NOMO-1 treated with dmso at 0.1 percent for 144 hours (cell line): ENCODE measurements at regions not wholly inside any gene's neighbourhood (a gene's known extent, or its start where the extent isn't known, plus 50 kb on each side); places are given as distances from the start of the nearest gene placed in this dataset.
"Not testable (repeated sequence)": the region's sequence is repeated elsewhere in the genome, so short reads cannot be mapped to it uniquely, and the experiment has no call there.

ENCODE experiments used
- DNase-seq: peaks from one replicate; lab custom pipeline; 2025; ENCODE audit not compliant: unreplicated experiment; lab: John Stamatoyannopoulos, UW

DNA sequence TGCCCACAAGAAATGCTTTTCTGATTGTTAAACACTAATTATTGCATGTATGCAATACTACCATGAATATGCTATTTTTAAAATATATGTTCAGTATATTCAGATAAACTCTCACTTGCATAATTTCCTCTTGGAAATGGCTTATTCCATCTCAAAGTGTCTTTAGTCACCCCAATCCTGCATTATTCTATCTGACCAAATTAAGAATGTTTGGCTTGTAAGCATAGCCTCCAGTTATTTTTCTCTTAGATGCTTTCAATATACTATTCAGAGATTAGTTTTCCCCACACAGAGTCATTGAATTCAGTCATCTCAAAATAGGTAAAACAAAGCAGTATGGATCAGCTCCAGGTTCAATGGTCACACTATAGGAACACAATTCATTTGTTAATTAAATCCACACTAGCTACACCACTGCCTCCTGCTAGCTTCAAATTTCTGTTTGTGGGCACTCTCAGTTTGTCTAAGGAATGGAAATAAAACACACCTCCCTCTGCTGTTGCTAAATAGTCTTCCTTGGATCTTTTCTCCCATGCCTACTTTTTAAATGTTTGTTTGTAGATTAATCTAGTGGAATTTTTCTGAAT, 134.6 kb upstream of the TBCA start:
- no peak for DNase-seq

DNA sequence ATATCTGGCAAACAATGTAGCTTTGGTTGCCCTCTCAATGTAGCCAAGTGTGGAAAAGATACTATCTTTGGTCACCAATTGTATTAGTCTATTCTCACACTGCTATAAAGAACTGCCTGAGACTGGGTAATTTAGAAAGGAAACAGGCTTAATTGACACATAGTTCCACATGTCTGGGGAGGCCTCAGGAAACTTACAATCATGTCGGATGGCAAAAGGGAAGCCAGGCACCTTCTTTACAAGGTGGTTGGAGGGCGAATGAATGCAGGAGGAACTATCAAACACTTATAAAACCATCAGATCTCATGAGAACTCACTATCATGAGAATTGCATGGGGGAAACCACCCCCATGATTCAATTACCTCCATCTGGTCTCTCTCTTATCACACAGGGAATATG, 133.1 kb upstream of the TBCA start:
- no peak for DNase-seq

DNA sequence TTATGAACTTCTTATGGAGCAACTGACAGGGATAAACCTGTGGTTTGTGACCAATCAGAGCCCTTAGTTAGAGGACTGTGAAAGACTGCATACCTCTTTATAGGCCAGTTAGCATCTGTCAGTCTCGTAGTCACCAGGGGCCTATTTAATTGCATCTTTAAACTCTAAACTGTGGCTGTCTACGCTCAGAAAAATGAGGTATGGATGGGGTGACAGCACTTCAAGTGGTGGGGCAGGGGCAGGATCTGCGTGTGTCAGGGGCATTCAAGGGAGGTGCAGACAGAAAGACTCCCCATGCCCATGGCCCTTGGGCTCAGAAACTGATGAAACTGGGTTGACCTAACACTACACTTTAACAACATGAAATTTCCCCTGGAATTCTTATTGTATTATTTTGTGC, 132.6 kb upstream of the TBCA start:
- DNase-seq: no peak

DNA sequence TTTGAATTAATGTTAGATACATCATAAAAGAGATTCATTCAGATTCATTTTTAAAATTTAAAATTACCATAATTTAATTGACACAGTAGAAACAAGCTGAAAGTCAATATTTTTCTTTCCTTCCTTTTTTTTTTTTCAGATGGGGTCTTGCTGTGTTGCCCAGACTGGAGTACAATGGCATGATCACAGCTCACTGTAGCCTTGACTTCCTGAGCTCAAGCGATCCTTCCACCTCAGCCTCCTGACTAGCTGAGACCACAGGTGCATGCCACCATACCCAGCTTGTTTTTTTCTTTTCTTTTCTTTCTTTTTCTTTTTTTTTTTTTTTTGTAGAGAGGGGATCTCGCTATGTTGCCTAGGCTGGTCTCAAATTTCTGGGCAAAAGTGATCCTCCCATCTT, 131.6 kb upstream of the TBCA start:
- no peak for DNase-seq

DNA sequence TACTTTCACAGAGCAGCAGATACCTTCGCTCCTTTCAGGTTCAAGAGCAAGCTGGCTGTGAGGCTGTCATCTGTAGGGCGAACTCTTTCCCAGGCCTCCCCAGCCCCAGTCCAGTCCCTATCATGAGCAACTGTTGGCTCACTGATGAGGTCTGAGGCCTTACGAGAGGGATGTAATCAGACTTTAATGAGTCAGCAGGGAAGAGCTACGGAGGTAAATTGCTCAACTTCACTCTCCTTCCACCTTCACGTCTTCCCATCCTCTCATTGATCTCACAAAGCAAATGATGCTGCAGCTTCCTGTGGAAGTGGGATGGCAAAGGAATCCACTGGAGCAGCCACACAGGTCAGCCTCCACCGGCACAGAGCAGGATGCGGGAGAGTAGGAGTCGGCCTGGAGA, 130.7 kb upstream of the TBCA start:
- DNase-seq: no peak

DNA sequence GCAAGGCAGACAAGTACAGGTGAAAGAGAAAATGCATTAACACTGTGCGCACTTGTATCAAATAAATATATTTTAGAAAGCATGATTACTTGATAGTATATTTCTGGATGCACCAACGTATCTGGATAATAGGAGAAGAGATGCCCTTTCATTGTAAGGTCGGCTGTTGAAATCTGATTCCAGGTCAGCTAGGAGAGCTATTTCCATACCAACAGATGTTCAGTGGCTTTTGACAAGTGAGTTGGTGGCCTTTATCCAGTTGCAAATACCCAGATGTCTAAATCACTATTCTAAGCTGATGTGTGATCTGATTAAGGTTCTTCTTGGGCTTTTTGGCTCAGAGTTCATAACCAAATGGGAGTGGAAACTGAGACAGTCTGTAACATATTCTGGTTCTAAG, 128.2 kb upstream of the TBCA start:
- DNase-seq: no peak

DNA sequence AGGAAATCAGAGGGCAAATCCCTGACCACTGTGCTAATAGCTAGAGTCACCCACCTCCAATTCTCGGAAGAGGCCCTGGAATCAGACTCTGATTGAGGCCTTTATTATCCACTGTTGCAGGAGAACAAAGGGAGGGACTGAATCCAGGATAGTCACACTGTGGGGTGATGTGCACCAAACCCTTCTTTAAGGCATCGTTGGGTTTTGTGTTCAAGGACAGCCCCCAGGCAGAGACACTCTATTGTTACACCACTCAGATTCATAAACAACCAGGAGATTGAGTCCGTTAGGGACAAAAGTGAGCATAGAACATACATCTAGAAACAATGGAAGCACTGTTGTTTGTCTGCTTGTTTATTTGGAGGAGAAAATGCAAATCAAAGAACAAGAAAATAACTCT, 124.6 kb upstream of the TBCA start:
- no peak for DNase-seq

DNA sequence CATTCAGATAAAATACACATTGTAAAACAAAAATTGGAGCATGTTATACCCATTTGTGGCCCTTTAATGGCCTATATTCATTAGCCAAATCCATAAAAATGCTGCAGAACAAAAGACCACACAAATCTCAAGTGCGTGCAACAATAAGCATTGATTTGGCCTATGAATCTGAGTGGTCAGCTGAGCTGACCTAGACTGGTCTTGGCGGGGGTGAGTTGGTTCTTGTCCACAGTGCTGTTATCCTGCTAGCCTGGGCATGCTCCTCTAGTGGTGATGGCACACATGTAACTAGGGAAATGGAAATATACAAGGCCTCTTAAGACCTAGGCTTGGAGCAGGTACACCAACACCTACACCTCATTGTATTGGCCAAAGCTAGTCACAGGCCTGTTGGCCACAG, 122.2 kb upstream of the TBCA start:
- DNase-seq: no peak

DNA sequence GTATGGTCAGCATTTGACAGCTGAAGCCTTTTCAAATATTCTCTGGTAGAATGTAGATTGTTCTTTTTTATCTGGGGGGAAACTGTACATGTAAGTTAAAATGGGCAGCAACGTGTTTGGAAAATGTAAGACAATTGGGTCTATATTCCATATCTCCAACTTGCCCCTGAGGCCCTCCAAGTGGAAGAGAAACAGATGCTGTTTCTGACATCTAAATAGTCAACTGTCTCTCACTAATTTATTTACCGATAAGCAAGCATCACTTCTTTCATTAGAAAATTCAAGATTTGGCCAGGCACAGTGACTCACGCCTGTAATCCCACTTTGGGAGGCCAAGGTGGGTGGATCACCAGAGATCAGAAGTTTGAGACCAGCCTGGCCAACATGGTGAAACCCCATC, 120.2 kb upstream of the TBCA start:
- DNase-seq: no peak

DNA sequence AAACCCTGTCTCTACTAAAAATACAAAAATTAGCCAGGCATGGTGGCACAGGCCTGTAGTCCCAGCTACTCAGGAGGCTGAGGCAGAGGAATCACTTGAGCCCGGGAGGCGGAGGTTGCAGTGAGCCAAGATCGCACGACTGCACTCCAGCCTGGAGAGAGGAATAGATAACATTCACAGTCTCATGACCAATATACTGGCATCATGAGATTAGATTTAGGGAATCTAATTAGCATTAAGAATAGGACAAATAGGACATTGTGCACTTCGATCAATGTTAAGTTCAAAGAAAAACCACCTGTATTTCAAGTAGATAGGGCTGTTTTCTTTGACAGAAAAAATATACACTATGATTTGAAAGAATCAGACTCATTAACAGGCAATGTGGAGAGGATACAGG, 118.0 kb upstream of the TBCA start:
- not testable (repeated sequence) for DNase-seq

DNA sequence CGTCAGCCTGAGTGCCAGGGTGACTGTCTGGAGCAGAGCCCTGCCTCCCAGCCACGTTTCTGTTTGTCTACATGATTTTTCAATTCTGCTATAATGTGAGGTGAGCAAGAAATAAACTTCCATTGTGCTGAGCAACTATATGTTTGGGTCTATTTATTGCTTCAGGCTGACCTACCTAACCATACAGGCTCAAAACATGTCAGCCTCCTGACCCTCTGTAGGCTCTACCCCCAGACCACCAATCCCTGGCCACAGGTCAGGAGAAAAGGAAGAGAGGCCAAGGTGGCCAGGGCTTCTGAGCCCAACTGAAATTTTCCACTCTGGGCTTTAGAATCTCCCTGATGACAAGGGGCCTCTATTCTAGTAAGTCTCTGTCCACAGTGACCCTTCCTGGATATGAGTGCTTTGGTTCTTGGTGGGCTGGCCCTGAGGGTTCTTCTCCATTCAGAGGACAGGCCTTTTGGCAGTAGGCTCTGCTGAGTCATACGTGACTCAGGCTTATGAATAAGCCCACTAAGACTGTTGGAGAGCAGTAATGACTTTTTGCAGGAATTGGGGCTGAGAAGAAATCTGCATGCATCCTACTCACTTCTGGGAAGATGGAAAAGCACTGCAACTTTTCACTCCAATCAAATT, 117.2 kb upstream of the TBCA start:
- peak; percentile 42 for DNase-seq

DNA sequence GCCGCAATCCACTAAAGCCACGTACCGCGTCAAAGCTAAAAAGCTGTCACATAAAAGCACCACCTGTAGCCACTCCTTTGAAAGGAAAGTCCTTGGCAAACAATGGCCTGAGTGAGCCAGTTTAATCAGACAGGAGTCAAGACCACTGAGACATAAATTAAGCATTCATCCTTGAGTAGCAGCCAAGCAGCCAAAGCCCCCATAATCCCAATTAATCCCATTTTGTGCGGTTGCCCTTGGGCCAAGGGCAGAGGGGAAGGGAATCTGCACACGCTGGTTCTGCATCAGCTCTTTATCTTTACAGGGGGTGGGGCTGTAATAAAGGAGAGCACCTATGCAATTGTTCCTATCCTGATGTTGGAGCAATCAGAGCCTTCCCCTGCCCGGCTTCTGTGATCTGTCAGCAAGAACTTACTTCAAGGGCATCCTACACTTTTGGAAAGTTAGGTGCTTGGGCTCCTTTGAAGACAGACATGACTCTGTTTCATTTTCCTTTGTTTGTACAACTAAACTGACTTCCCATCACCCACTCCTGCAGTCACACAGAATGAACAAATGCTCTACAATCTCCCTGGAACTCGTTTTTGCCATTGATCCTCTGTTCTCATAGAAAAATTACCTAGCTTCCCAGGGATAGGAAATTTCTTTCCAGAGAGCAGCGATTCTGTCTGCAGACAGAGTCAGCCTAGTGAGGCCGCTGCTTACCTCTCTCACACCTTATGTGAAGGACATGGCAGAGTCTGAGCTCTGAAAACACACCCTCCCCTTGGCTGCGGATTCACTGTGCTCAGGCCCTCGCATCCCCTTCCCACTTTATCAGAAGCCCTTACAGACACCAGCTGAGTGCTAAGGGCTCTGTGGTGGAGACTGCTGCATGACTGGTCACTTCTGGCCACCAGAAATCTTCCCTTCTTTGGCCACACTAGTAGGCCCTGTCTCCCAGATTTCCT, 116.2 kb upstream of the TBCA start:
- DNase-seq: no peak

DNA sequence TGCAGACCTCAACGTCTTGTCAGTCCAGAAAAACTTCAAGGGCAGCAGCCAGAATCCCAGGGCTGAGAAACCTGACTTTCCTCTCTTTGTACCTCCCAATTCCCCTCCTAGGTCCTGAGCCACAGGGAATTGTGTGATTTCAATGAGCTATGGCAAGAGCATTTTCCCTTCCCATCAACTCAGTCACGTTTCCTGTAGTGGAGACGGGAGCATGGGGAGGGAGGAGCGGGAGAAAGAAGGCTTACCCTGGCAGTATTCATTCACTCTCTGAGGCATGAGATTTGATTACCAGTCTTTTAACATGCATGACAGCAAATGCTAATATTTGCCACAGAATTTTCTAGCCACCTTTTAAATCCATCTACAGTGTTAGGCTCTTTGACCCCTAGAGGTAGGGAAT, 109.4 kb upstream of the TBCA start:
- DNase-seq: no peak

DNA sequence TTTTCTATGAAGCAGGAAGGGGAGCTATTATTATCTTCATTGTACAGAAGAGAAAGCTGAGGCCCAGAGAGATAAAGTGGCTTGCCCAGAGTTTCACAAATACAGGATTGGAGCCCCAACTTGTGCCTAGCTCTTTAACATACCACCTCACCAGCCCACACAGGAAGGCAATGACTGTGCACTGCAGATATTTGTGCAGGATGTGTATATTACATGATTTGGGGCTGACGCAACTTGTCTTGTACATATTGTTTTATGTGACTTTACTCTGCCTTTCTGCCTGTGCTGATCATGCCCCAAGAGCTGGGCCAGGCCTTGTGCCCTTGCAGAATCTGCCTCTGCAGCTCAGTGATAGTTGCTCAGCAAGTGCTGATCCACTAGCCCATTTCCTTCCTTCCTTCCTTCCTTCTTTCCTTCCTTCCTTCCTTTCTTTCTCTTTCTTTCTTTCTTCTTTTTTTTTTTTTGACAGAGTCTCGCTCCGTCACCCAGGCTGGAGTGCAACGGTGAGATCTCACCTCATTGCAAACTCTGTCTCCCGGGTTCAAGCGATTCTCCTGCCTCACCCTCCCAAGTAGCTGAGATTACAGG, 106.6 kb upstream of the TBCA start:
- DNase-seq: peak; percentile 40

DNA sequence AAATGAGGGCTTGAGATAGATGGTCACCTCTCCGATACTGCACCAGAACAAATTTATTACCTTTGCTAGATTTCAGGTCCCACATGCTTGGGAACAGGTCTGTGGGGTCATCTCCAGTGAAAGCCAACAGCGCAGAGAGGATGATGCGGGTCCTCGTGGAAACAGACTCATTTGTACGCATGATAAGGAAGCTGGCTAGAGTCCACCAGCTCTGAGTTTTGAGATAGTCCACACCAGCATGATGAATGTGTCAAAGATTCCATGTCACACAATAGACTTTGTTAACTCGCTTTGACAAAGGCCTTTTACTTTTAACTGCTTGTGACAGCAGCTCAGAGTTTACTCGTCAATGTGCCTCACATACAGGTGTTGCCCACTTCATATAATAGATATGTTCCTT, 105.4 kb upstream of the TBCA start:
- no peak for DNase-seq

DNA sequence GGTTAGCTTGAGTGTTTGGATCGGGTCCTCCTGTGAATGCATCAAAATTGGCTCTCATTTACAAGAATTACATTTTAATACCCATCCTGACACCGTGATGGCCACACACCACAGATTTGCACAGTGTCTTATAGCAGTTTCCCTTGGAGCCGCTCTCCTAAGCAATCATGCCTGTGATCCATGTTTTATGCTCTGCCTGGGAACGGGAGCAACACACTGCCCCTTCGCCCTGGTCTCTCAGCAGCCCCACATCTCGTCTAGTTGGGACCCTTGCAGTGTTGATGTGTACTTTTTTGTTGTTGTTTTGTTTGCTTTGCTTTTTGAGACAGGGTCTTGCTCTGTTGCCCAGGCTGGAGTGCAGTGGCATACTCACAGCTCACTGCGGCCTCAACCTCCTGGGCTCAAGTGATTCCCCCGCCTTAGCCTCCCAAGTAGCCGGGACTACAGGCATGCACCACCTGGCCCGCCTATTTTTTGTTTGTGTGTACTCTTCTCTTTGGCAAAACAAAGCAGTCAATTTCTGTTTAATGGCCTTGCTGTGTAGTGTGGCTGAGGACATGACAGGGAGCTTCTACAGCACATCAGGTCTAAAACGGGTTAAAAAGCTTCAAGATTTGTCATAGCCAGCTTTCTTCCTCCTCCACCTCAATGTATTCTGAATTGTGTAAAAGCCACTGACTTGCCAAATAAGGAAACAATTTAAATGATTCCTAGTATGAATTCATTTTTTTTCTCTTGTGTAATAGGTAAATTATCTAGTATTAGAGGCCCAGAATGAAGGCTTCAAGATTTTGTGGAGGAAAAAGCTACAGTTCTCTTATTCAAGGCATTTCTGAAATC, 101.6 kb upstream of the TBCA start:
- DNase-seq: peak; percentile 81

DNA sequence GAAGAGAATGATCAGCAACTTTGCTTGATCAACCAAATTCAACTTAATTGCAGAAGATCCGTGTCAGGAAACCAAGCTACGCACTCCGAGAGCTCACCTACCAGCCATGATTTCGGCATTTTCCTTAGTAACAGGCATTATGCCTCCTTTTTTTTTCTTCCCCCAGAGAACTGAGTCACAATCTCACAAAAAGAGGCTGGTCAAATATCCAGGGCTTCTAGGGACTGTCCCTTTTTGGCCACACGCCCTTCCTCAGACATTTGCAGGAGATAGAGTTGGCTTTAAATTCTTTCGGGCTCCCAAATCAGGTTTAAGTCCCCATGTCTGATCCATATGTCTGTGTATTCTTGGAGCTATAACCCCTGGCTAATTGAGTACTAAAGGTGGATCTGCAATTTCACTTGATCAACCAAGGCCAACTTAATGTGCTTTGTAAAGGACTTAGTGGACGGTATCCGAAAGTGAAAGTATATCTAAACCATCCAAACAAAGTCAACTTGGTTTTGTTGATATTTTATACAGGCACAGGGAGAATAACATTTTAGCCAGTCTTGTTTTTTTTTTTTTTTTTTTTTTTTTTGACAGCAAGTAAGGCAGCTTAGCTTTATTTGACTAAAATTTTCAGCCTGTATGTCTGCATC, 100.8 kb upstream of the TBCA start:
- no peak for DNase-seq

DNA sequence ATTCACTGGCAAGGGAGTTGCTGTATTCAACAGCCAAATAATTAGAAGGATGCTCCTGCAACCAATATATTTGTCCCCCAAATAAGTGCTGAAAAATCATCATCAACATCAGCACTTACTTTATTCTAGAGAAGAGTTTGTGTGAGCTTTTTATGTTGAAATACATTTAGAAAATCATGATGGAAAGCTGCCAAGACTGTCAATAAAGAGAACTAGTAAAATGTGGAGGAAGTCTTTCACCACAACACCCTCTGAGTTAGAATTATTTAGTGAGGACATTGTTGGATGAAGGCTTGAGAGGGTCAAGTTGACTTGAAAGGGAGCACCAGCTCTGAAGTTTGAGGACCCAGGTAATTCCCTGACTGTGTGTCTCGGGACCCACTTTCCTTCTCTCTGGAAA, 100.2 kb upstream of the TBCA start:
- DNase-seq: peak; percentile 38

DNA sequence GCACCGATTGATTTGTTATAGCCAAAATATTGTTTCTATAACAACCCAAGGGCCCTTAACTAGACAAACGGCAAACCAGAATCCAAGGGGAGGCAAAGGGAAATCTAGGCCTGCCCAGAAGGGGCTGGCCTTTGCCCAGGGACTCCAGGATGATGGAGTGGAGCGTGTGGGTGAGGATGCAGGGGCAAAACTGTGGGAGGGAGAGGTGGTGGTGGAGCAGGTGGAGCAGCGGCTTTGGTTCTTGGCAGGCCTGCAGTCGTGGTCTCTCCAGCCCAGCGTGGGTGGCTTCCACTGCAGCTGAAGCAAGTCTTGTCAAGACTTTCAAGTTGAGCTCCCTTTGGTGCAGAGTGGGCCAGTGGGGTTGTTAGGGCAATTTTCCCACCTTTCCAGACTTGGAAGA, 98.6 kb upstream of the TBCA start:
- no peak for DNase-seq

DNA sequence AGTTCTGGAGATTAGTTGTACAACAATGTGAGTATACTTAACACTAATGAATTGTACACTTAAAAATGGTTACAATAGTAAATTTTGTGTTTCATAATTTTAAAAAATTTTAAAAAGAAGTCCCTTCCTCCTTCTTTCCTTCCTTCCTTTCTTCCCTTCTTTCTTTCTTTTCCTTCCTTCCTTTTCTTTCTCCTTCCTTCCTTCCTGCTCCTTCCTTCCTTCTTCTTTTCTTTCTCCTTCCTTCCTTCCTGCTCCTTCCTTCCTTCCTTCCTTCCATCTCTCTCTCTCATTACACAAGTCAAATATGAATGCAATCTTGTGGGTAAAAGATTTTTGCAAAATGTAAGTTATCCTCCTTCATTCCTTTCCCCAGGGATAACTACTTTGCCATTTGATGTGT, 97.1 kb upstream of the TBCA start:
- no peak for DNase-seq

DNA sequence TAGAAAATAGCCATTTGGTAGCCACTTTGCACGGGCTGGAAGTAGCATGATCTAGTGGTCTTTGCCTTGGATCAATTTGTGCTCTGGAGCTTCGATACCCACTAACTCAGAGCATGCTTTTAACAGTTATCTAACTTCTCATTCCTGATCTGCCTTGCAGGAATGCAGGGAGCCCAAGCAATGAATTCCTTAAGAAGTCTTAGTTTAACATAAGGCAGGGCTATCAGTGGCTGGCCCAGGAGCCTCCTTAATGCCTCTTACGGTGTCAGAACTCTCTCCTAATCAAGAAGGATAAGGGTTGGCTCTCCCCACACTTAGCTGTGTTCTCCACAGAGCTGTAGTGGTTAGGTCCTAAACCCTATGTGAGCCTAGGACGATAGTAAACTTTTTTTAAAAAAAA, 95.8 kb upstream of the TBCA start:
- no peak for DNase-seq
